H1 (cell line): ENCODE measurements at regions not wholly inside any gene's neighbourhood (a gene's known extent, or its start where the extent isn't known, plus 50 kb on each side); places are given as distances from the start of the nearest gene placed in this dataset.

Experiments
- CTCF ChIA-PET: fragments of 300-600 bp; sonication (Branson Sonifier 250); formaldehyde crosslinking; loops from one replicate; lab custom pipeline; 2021; ENCODE audit not compliant: partially characterized antibody; lab: Charles Lee
- POLR2A ChIA-PET: fragments of 300-600 bp; sonication (Branson Sonifier 250); formaldehyde crosslinking; loops from one replicate; lab custom pipeline; 2021; ENCODE audit warnings: inconsistent platforms; ENCODE audit not compliant: partially characterized antibody; lab: Charles Lee
- DNase-seq, 2 experiments: peaks; one replicate each; pipeline versions ENCODE4 v3.0.0 to v3.0.0-alpha.2; 2010 to 2022; ENCODE audit warnings: low spot score in 2 of 2, low read depth in 1 of 2, mixed read lengths in 1 of 2
- FAIRE-seq: peaks from 2 replicates; lab custom pipeline; 2011; peaks lifted over from hg19 to GRCh38; lab: Jason Lieb, UNC
- H2AFZ ChIP-seq: 2 replicates; pipeline ENCODE4 v1.8.1; 2012; ENCODE audit warnings: low read length, inconsistent platforms
- H2AK5ac ChIP-seq: 2 replicates; pipeline ENCODE4 v1.6.1; 2013; ENCODE audit warnings: low read depth, low read length
- H2BK120ac ChIP-seq: replicated peaks from 2 replicates; pipeline ENCODE3; 2013; ENCODE audit warnings: low read depth, low read length, inconsistent platforms
- H2BK12ac ChIP-seq: 2 replicates; pipeline ENCODE4 v1.6.1; 2013; ENCODE audit warnings: low read depth, low read length
- H2BK15ac ChIP-seq: 2 replicates; pipeline ENCODE4 v1.6.1; 2013; ENCODE audit warnings: low read length
- H2BK20ac ChIP-seq: 2 replicates; pipeline ENCODE4 v1.6.1; 2013; ENCODE audit warnings: low read length
- H2BK5ac ChIP-seq: 2 replicates; pipeline ENCODE4 v1.6.1; 2013; ENCODE audit warnings: low read depth, low read length
- H3K14ac ChIP-seq: 2 replicates; pipeline ENCODE4 v1.6.1; 2013; ENCODE audit warnings: inconsistent platforms; ENCODE audit not compliant: insufficient read length
- H3K18ac ChIP-seq: 2 replicates; pipeline ENCODE4 v1.6.1; 2013; ENCODE audit warnings: low read length; ENCODE audit errors: extremely low read depth
- H3K23ac ChIP-seq: 2 replicates; pipeline ENCODE4 v1.6.1; 2013; ENCODE audit warnings: inconsistent platforms; ENCODE audit not compliant: insufficient read length
- H3K23me2 ChIP-seq: 2 replicates; pipeline ENCODE4 v1.6.1; 2013; ENCODE audit warnings: low read depth, low read length
- H3K27ac ChIP-seq: 2 replicates; pipeline ENCODE4 v1.6.1; 2011; ENCODE audit warnings: low read depth, low read length, inconsistent platforms
- H3K27me3 ChIP-seq, 4 experiments: replicated peaks in 1 of 4; 1 replicate in 1 of 4; 2 replicates in 3 of 4; pipeline versions ENCODE4 v1.6.1 to v1.8.1; 2011 to 2013; ENCODE audit warnings: low read length in 3 of 4, mild to moderate bottlenecking in 3 of 4, inconsistent platforms in 2 of 4, mixed read lengths in 2 of 4, moderate library complexity in 1 of 4; ENCODE audit not compliant: control insufficient read depth in 3 of 4, insufficient read depth in 3 of 4; ENCODE audit errors: extremely low read depth in 1 of 4
- H3K36me3 ChIP-seq, 4 experiments: 2 replicates each; pipeline versions ENCODE4 v1.6.1 to v1.8.1; 2011 to 2013; ENCODE audit warnings: mild to moderate bottlenecking in 4 of 4, low read length in 3 of 4, moderate library complexity in 2 of 4, control low read depth in 1 of 4, inconsistent platforms in 1 of 4; ENCODE audit not compliant: insufficient read depth in 4 of 4, control insufficient read depth in 2 of 4
- H3K4ac ChIP-seq: replicated peaks from 2 replicates; pipeline ENCODE3; 2013; ENCODE audit warnings: low read length, low read depth, mixed read lengths, inconsistent platforms; ENCODE audit not compliant: insufficient read length
- H3K4me1 ChIP-seq, 4 experiments: replicated peaks in 1 of 4; 1 replicate in 1 of 4; 2 replicates in 3 of 4; pipeline versions ENCODE4 v1.6.1 to v1.8.1; 2011 to 2013; ENCODE audit warnings: low read length in 3 of 4, inconsistent platforms in 2 of 4, mixed read lengths in 1 of 4; ENCODE audit not compliant: insufficient read depth in 4 of 4, control insufficient read depth in 3 of 4
- H3K4me2 ChIP-seq, 2 experiments: 2 replicates each; pipeline versions ENCODE4 v1.6.1 to v1.8.1; 2011 to 2013; ENCODE audit warnings: low read depth in 2 of 2, low read length in 2 of 2, control low read depth in 1 of 2, inconsistent platforms in 1 of 2, mild to moderate bottlenecking in 1 of 2; ENCODE audit not compliant: insufficient read depth in 1 of 2
- H3K4me3 ChIP-seq, 4 experiments: fragments of 200-600, 300-600 bp in 1 of 4; sonication (generic), shearing (Covaris generic), sonication (Bioruptor Twin) in 1 of 4; 2 replicates each; pipeline versions ENCODE4 v1.5.1 to v1.8.1; 2011 to 2016; ENCODE audit warnings: low read length in 4 of 4, low read depth in 3 of 4, control low read depth in 2 of 4, inconsistent platforms in 2 of 4, mild to moderate bottlenecking in 2 of 4, mixed read lengths in 1 of 4, moderate library complexity in 1 of 4; ENCODE audit not compliant: insufficient read depth in 2 of 4; ENCODE audit errors: extremely low read depth in 1 of 4
- H3K56ac ChIP-seq: replicated peaks from 2 replicates; pipeline ENCODE3; 2013; ENCODE audit warnings: low read depth, mild to moderate bottlenecking, mixed read lengths, low read length, inconsistent platforms; ENCODE audit not compliant: insufficient read length
- H3K79me1 ChIP-seq: 2 replicates; pipeline ENCODE4 v1.6.1; 2013; ENCODE audit warnings: low read depth, low read length, control low read depth
- H3K79me2 ChIP-seq, 2 experiments: 2 replicates each; pipeline versions ENCODE4 v1.6.1 to v1.8.1; 2012 to 2013; ENCODE audit warnings: low read length in 2 of 2, mild to moderate bottlenecking in 2 of 2, inconsistent platforms in 1 of 2; ENCODE audit not compliant: insufficient read depth in 2 of 2, control insufficient read depth in 1 of 2
- H3K9ac ChIP-seq, 4 experiments: replicated peaks in 1 of 4; 1 replicate in 1 of 4; 2 replicates in 3 of 4; pipeline versions ENCODE4 v1.6.1 to v1.8.1; 2011 to 2013; ENCODE audit warnings: low read depth in 3 of 4, low read length in 3 of 4, control low read depth in 2 of 4, mild to moderate bottlenecking in 2 of 4, moderate library complexity in 2 of 4, inconsistent platforms in 1 of 4; ENCODE audit errors: extremely low read depth in 1 of 4
- H3K9me3 ChIP-seq, 2 experiments: 2 replicates each; pipeline versions ENCODE4 v1.6.1 to v1.8.1; 2012 to 2013; ENCODE audit warnings: mild to moderate bottlenecking in 2 of 2, moderate library complexity in 2 of 2, control low read depth in 1 of 2, inconsistent platforms in 1 of 2, low read depth in 1 of 2, low read length in 1 of 2, mixed read lengths in 1 of 2; ENCODE audit not compliant: insufficient read depth in 2 of 2
- H4K20me1 ChIP-seq, 2 experiments: replicated peaks in 1 of 2; 2 replicates each; pipeline versions ENCODE3 to v1.8.1; 2011 to 2013; ENCODE audit warnings: inconsistent platforms in 2 of 2, low read length in 2 of 2, mild to moderate bottlenecking in 1 of 2; ENCODE audit not compliant: insufficient read depth in 2 of 2, control insufficient read depth in 1 of 2
- H4K5ac ChIP-seq: 2 replicates; pipeline ENCODE4 v1.6.1; 2013; ENCODE audit warnings: low read length, low read depth, mixed read lengths, inconsistent platforms; ENCODE audit not compliant: insufficient read length
- H4K8ac ChIP-seq: 2 replicates; pipeline ENCODE4 v1.8.0; 2013; ENCODE audit warnings: mild to moderate bottlenecking, moderate library complexity, low read length, inconsistent platforms; ENCODE audit not compliant: insufficient read depth; ENCODE audit errors: extremely low read depth
- H4K91ac ChIP-seq: replicated peaks from 2 replicates; pipeline ENCODE3; 2013; ENCODE audit warnings: low read length, mixed read lengths, inconsistent platforms; ENCODE audit not compliant: insufficient read length
- CBX8 ChIP-seq: fragments of 300-800, 300-1000 bp; sonication (generic); IDR thresholded peaks from 2 replicates; pipeline ENCODE4 v1.7.1; 2016; ENCODE audit warnings: low read depth, low read length, borderline replicate concordance
- CREB1 ChIP-seq: IDR thresholded peaks from 2 replicates; pipeline ENCODE4 v1.6.1; 2012; ENCODE audit warnings: inconsistent platforms
- POLR2A ChIP-seq, 2 experiments: IDR thresholded peaks; 1 replicate in 1 of 2; 2 replicates in 1 of 2; pipeline ENCODE4 v1.6.1; 2011; ENCODE audit warnings: low read depth in 2 of 2, low read length in 2 of 2, mild to moderate bottlenecking in 2 of 2; ENCODE audit errors: control extremely low read depth in 1 of 2
- RNF2 ChIP-seq: fragments of 200-900, 300-1000 bp; sonication (generic); IDR thresholded peaks from 2 replicates; pipeline ENCODE4 v1.7.1; 2016; ENCODE audit warnings: borderline replicate concordance, low read depth, mild to moderate bottlenecking, antibody characterized with exemption, low read length; ENCODE audit not compliant: poor library complexity, severe bottlenecking; ENCODE audit errors: missing control alignments
- SIN3A ChIP-seq, 2 experiments: IDR thresholded peaks in 1 of 2; conservative IDR thresholded peaks in 1 of 2; 2 replicates each; pipeline ENCODE4 v1.6.1; 2011 to 2012; ENCODE audit warnings: low read length in 2 of 2, improper control_type of control experiment in 1 of 2, low read depth in 1 of 2, mild to moderate bottlenecking in 1 of 2
- SIX5 ChIP-seq: IDR thresholded peaks from 2 replicates; pipeline ENCODE4 v1.6.1; 2011; ENCODE audit warnings: mild to moderate bottlenecking, low read depth, low read length
- SP1 ChIP-seq: IDR thresholded peaks from 2 replicates; pipeline ENCODE4 v1.6.1; 2011; ENCODE audit warnings: low read depth, low read length
- TAF7 ChIP-seq: optimal IDR thresholded peaks from 2 replicates; pipeline ENCODE3; 2011; ENCODE audit warnings: low read depth, mild to moderate bottlenecking, inconsistent platforms, low read length, moderate library complexity, borderline replicate concordance
- TBP ChIP-seq: IDR thresholded peaks from 2 replicates; pipeline ENCODE4 v1.6.1; 2011; ENCODE audit warnings: low read depth, low read length, improper control_type of control experiment
- WGBS, 2 experiments: shearing (Covaris generic) in 1 of 2; methylation state at CpG; one replicate each; pipeline versions ENCODE4 v1.1.6 to v1.1.7; 2013 to 2015; ENCODE audit warnings: low lambda C conversion rate in 2 of 2, mixed read lengths in 2 of 2, inconsistent platforms in 1 of 2, low coverage in 1 of 2, missing lambda C conversion rate in 1 of 2; ENCODE audit not compliant: insufficient replicate concordance in 2 of 2, insufficient coverage in 1 of 2, insufficient read length in 1 of 2; ENCODE audit errors: extremely low coverage in 1 of 2, missing lambda C conversion rate in 1 of 2; 5-methylcytosine and 5-hydroxymethylcytosine counted together
- TF ChIP-seq, protein P1 (sequence below): IDR thresholded peaks from 2 replicates; pipeline ENCODE4 v1.6.1; 2012; ENCODE audit warnings: low read length, inconsistent platforms

DNA sequence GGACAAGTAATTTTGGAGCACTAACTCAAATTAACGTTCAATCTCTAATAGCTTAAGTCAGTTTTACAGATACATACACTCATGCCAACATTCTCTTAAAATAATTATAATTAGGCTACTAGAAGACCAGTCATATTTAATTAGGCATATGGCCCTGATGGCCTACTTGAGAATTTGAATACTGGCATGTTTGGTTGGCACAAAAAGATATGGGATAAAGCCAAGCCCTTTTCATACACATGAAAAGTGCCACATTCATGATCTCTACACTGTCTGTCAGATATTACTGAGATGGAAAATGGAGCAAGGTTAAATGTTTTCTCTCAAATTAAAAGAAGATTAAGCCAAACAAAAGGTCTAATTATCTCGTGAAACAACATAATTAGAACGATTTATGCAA, 1091.0 kb downstream of the C4orf33 start:
- H3K79me1 ChIP-seq, result no peaks in the 10 kb centered on the region
- no peak overlapping the region for H2BK12ac ChIP-seq
- H3K4me3 ChIP-seq, result no peak overlapping the region
- no peaks in the 10 kb centered on the region for H3K36me3 ChIP-seq
- POLR2A ChIA-PET, result no interaction called here
- H3K14ac ChIP-seq, result no peak overlapping the region
- no peak overlapping the region for H3K23ac ChIP-seq
- H3K56ac ChIP-seq, result no peak overlapping the region
- H3K79me2 ChIP-seq, result no peaks in the 10 kb centered on the region
- H3K4me2 ChIP-seq, result no peak overlapping the region
- TF ChIP-seq CREB1, result no peak
- TF ChIP-seq CBX8, result no peak
- no peak for TF ChIP-seq RNF2
- TF ChIP-seq SP1, result no peak
- TF ChIP-seq TAF7, result no peak
- TF ChIP-seq, protein P1, sequence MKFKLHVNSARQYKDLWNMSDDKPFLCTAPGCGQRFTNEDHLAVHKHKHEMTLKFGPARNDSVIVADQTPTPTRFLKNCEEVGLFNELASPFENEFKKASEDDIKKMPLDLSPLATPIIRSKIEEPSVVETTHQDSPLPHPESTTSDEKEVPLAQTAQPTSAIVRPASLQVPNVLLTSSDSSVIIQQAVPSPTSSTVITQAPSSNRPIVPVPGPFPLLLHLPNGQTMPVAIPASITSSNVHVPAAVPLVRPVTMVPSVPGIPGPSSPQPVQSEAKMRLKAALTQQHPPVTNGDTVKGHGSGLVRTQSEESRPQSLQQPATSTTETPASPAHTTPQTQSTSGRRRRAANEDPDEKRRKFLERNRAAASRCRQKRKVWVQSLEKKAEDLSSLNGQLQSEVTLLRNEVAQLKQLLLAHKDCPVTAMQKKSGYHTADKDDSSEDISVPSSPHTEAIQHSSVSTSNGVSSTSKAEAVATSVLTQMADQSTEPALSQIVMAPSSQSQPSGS, result no peak
- TF ChIP-seq SIN3A (conservative IDR thresholded peaks at IDR 0.05 in 1 of 2, IDR thresholded peaks at IDR 0.05 in 1 of 2; ENCODE audit: low read depth in 1 of 2, low read length in 2 of 2), result no peak
- TF ChIP-seq SIX5, result no peak
- TF ChIP-seq POLR2A (IDR thresholded peaks at IDR 0.05; ENCODE audit: control extremely low read depth in 1 of 2, low read depth in 2 of 2, low read length in 2 of 2), result no peak
- TF ChIP-seq TBP, result no peak
- TF ChIP-seq, all 59 proteins: peak for 0
- no peak overlapping the region for H2BK120ac ChIP-seq
- no peak overlapping the region for H2BK20ac ChIP-seq
- H4K8ac ChIP-seq, result no peak overlapping the region
- H3K4me1 ChIP-seq, result peaks cover 0 to 5% (median 0%) of the 10 kb centered on the region in 4 experiments; a peak in 2 of 7 replicates
- no peak overlapping the region for H4K5ac ChIP-seq
- no peaks in the 10 kb centered on the region; a peak in 1 of 4 replicates for H3K9me3 ChIP-seq
- DNase-seq (no peak), FAIRE-seq (no peak)
- no peaks in the 10 kb centered on the region for H3K23me2 ChIP-seq
- no peak overlapping the region for H2AFZ ChIP-seq
- CTCF ChIA-PET, result no interaction called here
- no peaks in the 10 kb centered on the region for H3K27me3 ChIP-seq
- no peak overlapping the region for H2BK15ac ChIP-seq
- no peak overlapping the region for H2AK5ac ChIP-seq
- H3K27ac ChIP-seq, result no peak overlapping the region
- no peak overlapping the region for H2BK5ac ChIP-seq
- H3K4ac ChIP-seq, result no peak overlapping the region
- no peak overlapping the region for H3K9ac ChIP-seq
- no peaks in the 10 kb centered on the region for H4K20me1 ChIP-seq
- no peak overlapping the region for H3K18ac ChIP-seq
- H4K91ac ChIP-seq, result no peak overlapping the region
- WGBS, 2 experiments, result 91% methylated on average over 3 of the region's 3 CpGs; no CpG with 5 or more reads in 1 of the 2 experiments
